Hematopoietic multipotent progenitor cell (in vitro differentiated cells): ENCODE measurements at regions not wholly inside any gene's neighbourhood (a gene's known extent, or its start where the extent isn't known, plus 50 kb on each side); places are given as distances from the start of the nearest gene placed in this dataset.
"Not testable (repeated sequence)": the region's sequence is repeated elsewhere in the genome, so short reads cannot be mapped to it uniquely, and the experiment has no call there.

ENCODE experiments used
- DNase-seq, 3 donors: peaks; one replicate each; pipeline ENCODE4 v3.0.0-alpha.2; 2011 to 2015; ENCODE audit warnings: low read depth in 2 of 3, low spot score in 2 of 3

- peak; percentile 1 to 89 (median 68) for DNase-seq
Measured at GRCh38 chr3:8110966-8111798, 390.4 kb upstream of the LMCD1 start.

GRCh38 chr3:8112587-8112986 is 389.0 kb upstream of the LMCD1 start:
- DNase-seq = no peak

DNA sequence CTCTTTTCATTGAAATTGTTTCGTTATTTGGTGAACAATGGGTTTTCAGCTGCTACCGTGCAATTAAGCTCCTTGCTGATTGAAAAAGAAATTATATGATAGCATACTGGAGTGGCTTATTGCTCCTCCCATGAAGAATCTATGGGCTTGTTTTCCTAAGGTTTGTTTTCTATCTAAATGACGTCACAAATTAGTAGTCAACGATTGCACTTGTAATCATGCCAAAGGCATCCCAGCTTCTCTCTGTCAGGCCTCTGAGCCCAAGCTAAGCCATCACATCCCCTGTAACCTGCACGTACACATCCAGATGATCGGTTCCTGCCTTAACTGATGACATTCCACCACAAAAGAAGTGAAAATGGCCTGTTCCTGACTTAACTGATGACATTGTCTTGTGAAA is 388.0 kb upstream of the LMCD1 start:
- DNase-seq = no peak

DNA sequence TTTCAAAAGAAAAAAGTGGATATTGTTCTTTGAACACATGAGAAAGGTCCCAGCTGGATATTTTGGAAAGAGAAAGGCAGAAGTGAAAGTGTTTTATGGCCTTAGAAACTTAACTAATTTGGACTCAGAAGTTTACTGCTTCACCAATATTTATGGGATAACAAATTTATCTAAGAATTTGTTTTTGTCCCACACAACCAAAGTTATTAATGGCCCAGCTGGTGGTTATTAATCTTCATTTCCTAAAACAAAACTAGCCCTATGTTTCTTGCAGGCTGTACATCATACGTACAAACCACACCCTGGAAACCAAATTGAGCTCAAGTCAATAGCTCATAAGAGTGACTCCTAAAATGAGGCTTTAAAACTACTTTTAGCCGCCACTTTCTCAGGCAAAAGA is 372.9 kb upstream of the LMCD1 start:
- no peak for DNase-seq

- DNase-seq = no peak
Measured at GRCh38 chr3:8136553-8136952, 365.1 kb upstream of the LMCD1 start.

- DNase-seq = no peak
Measured at GRCh38 chr3:8143186-8143585, 358.4 kb upstream of the LMCD1 start.

DNA sequence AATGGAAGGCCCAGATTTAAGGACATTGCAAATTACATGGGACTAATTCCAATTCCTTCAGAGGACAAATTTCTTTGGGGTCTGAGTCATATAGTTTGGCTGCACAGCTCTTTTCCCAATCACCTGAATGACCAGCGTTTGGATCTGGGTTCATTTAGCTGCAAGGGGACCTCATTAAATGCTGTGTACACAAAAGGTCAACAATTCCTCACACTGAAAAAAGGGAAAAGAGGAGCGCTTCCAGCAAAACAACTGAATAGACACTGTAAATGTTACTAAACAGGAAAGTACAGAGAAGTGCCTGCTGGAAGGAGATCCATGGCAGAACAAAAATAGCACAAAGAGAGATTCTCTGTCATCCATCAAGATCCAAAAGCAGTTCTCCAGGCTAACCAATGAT is 356.0 kb upstream of the LMCD1 start:
- DNase-seq = no peak

DNA sequence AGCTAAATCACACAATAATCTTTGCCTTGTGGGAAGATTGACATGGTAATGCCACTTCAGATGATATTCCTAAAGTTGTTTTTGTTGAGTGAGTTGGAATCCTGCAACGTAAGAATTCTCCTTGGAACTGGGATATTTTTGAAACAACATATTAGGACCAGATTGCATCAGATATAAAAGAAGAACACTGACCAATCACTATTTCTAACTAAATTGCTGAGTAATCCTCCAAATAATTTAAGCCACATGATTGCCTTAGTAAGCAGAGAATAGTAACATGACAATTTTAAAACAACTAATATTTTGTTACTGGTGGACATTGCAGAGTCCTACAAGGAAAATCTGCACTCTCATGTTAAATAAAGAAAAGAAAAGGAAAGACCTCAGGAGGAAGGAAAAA is 353.9 kb upstream of the LMCD1 start:
- DNase-seq = no peak

DNA sequence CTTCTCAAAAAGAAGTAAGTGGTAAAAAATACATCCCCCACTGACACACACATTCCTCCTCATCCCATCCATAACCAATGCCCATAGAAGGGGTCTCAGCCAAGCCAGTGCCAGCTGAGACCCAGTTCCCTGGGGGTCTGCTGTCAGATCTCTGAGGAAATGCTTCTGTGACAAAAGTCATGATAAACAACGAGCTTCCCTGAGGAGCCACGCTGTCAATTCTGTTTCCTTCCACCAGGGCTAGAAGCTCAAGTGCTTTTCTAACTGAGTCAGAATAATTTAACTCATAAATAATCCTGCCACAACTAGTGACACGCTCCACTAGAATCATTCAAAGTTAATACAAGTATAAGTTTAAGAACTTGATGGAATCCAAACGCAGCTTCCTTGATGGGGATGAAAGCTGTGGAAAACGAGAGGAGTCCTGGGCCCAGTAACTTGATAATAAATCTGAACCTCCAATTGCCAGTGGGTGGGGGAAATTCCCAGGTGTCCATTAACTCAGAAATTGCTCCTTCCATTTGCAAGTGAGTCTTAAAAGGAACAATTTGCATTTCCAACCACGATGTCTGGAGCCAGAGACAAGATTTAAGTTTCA is 348.7 kb upstream of the LMCD1 start:
- no peak for DNase-seq

GRCh38 chr3:8153800-8154199 is 347.8 kb upstream of the LMCD1 start:
- no peak for DNase-seq

GRCh38 chr3:8154617-8155016 is 347.0 kb upstream of the LMCD1 start:
- no peak for DNase-seq

DNA sequence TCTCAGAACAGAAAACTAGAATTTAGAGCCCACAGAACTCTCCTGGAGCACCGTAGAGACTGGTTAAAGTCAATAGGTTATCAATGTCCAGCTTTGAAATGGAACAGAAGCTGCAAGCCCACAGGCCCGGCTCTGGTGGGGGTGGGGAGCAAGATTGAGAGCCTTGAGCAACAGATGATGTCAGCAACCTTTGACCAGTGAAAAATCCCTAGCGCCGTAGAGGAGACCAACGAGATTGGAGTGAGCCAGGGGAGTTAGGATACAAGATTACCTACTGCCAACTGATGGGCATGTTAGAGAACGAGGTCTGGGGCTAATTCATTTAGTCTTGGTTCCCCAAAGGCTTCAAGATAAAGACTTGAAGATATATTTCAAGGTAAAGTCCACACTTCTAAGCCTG is 345.5 kb upstream of the LMCD1 start:
- no peak for DNase-seq

DNA sequence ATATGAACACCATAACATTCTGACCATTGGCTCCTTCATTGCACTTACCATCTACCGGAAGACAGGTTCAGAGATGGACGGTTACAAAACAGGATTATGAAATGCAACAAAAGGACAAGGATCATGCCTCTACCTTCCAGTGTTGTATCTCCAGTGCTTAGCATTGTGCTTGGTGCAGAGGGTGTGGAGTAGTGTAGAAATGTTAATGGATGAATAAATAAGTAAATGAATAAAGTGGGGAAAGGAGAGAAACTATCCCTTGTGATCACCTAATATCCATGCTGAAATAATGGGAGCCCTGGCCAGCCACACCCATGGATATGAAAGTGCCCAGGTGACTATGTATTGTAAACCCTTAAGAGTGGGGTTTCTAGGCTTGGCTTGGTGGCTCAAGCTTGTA is 344.8 kb upstream of the LMCD1 start:
- no peak for DNase-seq

GRCh38 chr3:8157640-8158039 is 344.0 kb upstream of the LMCD1 start:
- DNase-seq = no peak

GRCh38 chr3:8164145-8164544 is 337.5 kb upstream of the LMCD1 start:
- DNase-seq = no peak

DNA sequence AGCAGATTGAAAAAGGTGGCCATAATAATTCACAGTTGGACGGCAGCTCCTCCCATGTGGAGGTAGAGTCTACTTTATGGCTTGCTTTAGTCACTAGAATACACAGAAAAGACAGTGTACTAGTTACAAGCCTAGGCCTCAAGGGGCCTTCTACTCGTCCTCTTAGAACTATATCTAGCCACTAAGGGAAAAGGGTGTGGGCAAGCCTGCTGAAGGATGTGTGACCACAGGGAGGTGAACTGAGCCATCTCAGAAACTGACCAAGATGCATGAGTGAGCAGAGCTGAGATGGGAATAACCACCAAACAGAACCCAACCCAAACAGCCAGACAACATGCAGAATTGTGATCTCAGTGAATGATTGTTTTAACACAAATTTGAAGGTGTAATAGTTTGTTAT is 335.6 kb upstream of the LMCD1 start:
- DNase-seq = no peak

- DNase-seq = no peak
Measured at GRCh38 chr3:8170971-8171508, 330.6 kb upstream of the LMCD1 start.

GRCh38 chr3:8173892-8174291 is 327.7 kb upstream of the LMCD1 start:
- no peak for DNase-seq

DNA sequence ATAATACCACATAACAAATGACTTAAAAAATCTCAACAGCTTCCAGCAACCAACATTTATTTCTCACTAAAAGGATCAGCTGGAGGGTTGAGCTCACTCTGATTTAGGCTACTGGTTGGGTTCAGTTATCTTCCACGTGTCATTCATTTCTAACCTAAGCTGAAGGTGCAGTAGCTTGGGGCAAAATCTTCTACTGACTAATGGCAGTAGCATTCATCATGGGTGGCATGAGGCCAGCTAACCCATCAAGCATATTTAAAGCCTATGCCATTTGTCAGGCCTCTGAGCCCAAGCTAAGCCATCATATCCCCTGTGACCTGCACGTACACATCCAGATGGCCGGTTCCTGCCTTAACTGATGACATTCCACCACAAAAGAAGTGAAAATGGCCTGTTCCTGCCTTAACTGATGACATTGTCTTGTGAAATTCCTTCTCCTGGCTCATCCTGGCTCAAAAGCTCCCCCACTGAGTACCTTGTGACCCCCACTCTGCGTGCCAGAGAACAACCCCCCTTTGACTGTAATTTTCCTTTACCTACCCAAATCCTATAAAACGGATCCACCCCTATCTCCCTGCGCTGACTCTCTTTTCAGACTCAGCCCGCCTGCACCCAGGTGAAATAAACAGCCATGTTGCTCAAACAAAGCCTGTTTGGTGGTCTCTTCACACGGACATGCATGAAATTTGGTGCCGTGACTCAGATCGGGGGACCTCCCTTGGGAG is 324.7 kb upstream of the LMCD1 start:
- not testable (repeated sequence) for DNase-seq

DNA sequence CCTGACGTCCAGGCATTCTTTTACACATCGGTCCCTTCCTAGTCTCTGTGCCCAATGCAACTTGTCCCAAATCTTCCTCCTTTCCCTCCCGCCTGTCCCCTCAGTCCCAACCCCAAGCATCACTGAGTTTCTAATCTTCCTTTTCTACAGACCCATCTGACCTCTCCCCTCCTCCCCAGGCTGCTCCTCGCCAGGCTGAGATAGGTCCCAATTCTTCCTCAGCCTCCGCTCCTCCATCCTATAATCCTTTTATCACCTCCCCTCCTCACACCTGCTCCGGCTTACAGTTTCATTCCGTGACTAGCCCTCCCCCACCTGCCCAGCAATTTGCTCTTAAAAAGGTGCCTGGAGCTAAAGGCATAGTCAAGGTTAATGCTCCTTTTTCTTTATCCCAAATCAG is 323.1 kb upstream of the LMCD1 start:
- not testable (repeated sequence) for DNase-seq

DNA sequence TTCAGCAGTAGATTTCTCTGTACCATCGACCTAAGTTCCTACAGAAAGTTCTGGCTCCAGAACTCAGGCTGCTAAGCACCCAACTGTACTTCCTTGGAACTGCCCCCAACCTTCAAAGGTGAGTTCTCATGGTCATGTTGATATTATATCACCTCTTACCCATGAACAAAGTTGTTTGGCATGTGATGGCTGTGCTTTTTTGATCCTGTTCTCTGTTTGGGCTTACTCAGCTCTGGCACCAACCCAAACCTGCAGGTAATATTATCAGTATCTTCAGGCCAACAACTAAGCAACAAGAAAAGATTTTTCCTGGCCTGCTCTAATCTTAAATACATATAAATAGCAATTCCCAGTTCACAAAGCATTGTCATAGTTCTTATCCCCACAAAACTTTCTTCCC is 318.7 kb upstream of the LMCD1 start:
- DNase-seq = no peak

DNA sequence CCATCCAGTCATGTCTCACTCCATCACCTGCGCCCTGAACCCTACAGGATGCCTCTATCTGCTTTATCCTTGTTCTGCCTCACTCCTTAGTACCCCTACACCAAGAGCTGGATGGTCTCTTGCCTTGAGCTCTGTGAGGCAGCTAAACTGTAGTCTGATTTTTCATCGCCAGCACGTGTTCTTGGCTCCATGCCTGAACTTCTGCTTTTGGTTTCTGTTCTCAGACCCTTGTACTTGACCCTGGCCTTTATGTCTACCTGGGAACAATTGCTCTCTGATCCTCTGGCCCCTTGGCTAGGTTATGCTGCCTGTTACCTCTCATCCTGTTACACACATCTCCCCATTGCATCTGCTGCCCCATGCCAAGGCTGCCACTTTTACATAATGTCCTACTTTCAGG is 318.0 kb upstream of the LMCD1 start:
- DNase-seq = peak in 2 of 3 donors; percentile 9 to 60
